SK-N-SH (cell line): ENCODE measurements at regions not wholly inside any gene's neighbourhood (a gene's known extent, or its start where the extent isn't known, plus 50 kb on each side); places are given as distances from the start of the nearest gene placed in this dataset.

ENCODE experiments used
- EP300 ChIP-seq, 2 experiments: IDR thresholded peaks; 2 replicates each; pipeline versions ENCODE4 v1.4.0 to v1.6.1; 2012; ENCODE audit warnings: borderline replicate concordance in 1 of 2, low read depth in 1 of 2, low read length in 1 of 2
- EZH2phosphoT487 ChIP-seq: fragments of 200-600 bp; sonication (generic); IDR thresholded peaks from 2 replicates; pipeline ENCODE4 v1.6.1; 2017; ENCODE audit warnings: low read depth, mixed run types, mild to moderate bottlenecking, antibody characterized with exemption, moderate library complexity, borderline replicate concordance
- NRF1 ChIP-seq: IDR thresholded peaks from 2 replicates; pipeline ENCODE4 v1.6.1; 2012; ENCODE audit warnings: low read depth, mild to moderate bottlenecking, low read length
- RAD21 ChIP-seq: IDR thresholded peaks from 2 replicates; pipeline ENCODE4 v1.6.1; 2012; ENCODE audit warnings: mild to moderate bottlenecking, low read length
- TF ChIP-seq, protein P1 (sequence below): fragments of 200-600 bp; sonication (generic); IDR thresholded peaks from 2 replicates; pipeline ENCODE4 v1.6.1; 2017; ENCODE audit warnings: antibody characterized with exemption, mild to moderate bottlenecking, moderate library complexity
- TF ChIP-seq, protein P2 (sequence below): fragments of 150-350 bp; IDR thresholded peaks from 2 replicates; pipeline ENCODE4 v1.6.1; 2016; ENCODE audit warnings: mild to moderate bottlenecking, low read depth, low read length
- TF ChIP-seq, protein P3 (sequence below): IDR thresholded peaks from 2 replicates; pipeline ENCODE4 v1.6.1; 2012; ENCODE audit warnings: mild to moderate bottlenecking, low read depth, low read length, moderate library complexity

GRCh38 chr1:217052196-217052595, 329.0 kb upstream of the ESRRG start:
- TF ChIP-seq EP300 (IDR thresholded peaks at IDR 0.05; ENCODE audit: borderline replicate concordance in 1 of 2, low read depth in 1 of 2, low read length in 1 of 2) (no peak), NRF1 (no peak), EZH2phosphoT487 (no peak), RAD21 (no peak)
- TF ChIP-seq, protein P1, sequence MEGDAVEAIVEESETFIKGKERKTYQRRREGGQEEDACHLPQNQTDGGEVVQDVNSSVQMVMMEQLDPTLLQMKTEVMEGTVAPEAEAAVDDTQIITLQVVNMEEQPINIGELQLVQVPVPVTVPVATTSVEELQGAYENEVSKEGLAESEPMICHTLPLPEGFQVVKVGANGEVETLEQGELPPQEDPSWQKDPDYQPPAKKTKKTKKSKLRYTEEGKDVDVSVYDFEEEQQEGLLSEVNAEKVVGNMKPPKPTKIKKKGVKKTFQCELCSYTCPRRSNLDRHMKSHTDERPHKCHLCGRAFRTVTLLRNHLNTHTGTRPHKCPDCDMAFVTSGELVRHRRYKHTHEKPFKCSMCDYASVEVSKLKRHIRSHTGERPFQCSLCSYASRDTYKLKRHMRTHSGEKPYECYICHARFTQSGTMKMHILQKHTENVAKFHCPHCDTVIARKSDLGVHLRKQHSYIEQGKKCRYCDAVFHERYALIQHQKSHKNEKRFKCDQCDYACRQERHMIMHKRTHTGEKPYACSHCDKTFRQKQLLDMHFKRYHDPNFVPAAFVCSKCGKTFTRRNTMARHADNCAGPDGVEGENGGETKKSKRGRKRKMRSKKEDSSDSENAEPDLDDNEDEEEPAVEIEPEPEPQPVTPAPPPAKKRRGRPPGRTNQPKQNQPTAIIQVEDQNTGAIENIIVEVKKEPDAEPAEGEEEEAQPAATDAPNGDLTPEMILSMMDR, result no peak
- TF ChIP-seq, protein P2, sequence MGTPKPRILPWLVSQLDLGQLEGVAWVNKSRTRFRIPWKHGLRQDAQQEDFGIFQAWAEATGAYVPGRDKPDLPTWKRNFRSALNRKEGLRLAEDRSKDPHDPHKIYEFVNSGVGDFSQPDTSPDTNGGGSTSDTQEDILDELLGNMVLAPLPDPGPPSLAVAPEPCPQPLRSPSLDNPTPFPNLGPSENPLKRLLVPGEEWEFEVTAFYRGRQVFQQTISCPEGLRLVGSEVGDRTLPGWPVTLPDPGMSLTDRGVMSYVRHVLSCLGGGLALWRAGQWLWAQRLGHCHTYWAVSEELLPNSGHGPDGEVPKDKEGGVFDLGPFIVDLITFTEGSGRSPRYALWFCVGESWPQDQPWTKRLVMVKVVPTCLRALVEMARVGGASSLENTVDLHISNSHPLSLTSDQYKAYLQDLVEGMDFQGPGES, result no peak
- TF ChIP-seq, protein P3, sequence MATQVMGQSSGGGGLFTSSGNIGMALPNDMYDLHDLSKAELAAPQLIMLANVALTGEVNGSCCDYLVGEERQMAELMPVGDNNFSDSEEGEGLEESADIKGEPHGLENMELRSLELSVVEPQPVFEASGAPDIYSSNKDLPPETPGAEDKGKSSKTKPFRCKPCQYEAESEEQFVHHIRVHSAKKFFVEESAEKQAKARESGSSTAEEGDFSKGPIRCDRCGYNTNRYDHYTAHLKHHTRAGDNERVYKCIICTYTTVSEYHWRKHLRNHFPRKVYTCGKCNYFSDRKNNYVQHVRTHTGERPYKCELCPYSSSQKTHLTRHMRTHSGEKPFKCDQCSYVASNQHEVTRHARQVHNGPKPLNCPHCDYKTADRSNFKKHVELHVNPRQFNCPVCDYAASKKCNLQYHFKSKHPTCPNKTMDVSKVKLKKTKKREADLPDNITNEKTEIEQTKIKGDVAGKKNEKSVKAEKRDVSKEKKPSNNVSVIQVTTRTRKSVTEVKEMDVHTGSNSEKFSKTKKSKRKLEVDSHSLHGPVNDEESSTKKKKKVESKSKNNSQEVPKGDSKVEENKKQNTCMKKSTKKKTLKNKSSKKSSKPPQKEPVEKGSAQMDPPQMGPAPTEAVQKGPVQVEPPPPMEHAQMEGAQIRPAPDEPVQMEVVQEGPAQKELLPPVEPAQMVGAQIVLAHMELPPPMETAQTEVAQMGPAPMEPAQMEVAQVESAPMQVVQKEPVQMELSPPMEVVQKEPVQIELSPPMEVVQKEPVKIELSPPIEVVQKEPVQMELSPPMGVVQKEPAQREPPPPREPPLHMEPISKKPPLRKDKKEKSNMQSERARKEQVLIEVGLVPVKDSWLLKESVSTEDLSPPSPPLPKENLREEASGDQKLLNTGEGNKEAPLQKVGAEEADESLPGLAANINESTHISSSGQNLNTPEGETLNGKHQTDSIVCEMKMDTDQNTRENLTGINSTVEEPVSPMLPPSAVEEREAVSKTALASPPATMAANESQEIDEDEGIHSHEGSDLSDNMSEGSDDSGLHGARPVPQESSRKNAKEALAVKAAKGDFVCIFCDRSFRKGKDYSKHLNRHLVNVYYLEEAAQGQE, result no peak
